PC-3 (cell line): ENCODE measurements at regions not wholly inside any gene's neighbourhood (a gene's known extent, or its start where the extent isn't known, plus 50 kb on each side); places are given as distances from the start of the nearest gene placed in this dataset.

Source experiments
- ATAC-seq: fragments of 200-7000 bp; cut with Tn5 transposase; 2 replicates; pipeline ENCODE4 v1.9.1; 2020; ENCODE audit warnings: mild to moderate bottlenecking, moderate library complexity
- BruUV-seq: library from RNA; stranded (reverse); fragments of 400-500 nt; replicated peaks from 2 replicates; lab custom pipeline; 2021; lab: Mats Ljungman, UMichigan
- CTCF ChIA-PET: fragments of 300-600 bp; sonication (Branson Sonifier 250); formaldehyde crosslinking; loops from one replicate; lab custom pipeline; 2022; ENCODE audit warnings: antibody characterized with exemption; lab: Charles Lee
- POLR2A ChIA-PET: fragments of 300-600 bp; sonication (Branson Sonifier 250); formaldehyde crosslinking; loops from one replicate; lab custom pipeline; 2022; ENCODE audit warnings: antibody characterized with exemption; ENCODE audit not compliant: unreplicated experiment; lab: Charles Lee
- DNase-seq: peaks from one replicate; pipeline ENCODE4 v3.0.0-alpha.2; 2015
- H2AFZ ChIP-seq: fragments of 300-600 bp; sonication (generic); 2 replicates; pipeline ENCODE4 v1.6.0; 2016; ENCODE audit warnings: antibody characterized with exemption, low read length
- H3F3A ChIP-seq: fragments of 300-600 bp; sonication (generic); one replicate; pipeline ENCODE4 v1.6.0; 2017; ENCODE audit warnings: antibody characterized with exemption, low read length, control low read depth, mild to moderate bottlenecking; ENCODE audit not compliant: unreplicated experiment
- H3K27ac ChIP-seq: fragments of 300-600 bp; sonication (generic); 2 replicates; pipeline ENCODE4 v1.5.1; 2016; ENCODE audit warnings: mild to moderate bottlenecking, low read length
- H3K27me3 ChIP-seq: fragments of 300-600 bp; sonication (generic); 2 replicates; pipeline ENCODE4 v1.6.1; 2016; ENCODE audit warnings: low read length, mixed read lengths
- H3K36me3 ChIP-seq: fragments of 300-600 bp; sonication (generic); 2 replicates; pipeline ENCODE4 v1.6.1; 2016; ENCODE audit warnings: low read depth, mixed run types, low read length, mixed read lengths
- H3K4me1 ChIP-seq: fragments of 300-600 bp; sonication (generic); 2 replicates; pipeline ENCODE4 v1.5.1; 2016; ENCODE audit warnings: low read length; ENCODE audit not compliant: insufficient read depth
- H3K4me2 ChIP-seq: fragments of 300-600 bp; sonication (generic); 2 replicates; pipeline ENCODE4 v1.6.0; 2016; ENCODE audit warnings: low read length
- H3K4me3 ChIP-seq: fragments of 300-600 bp; sonication (generic); 2 replicates; pipeline ENCODE4 v1.5.1; 2016; ENCODE audit warnings: mild to moderate bottlenecking, low read length, mixed read lengths
- H3K79me2 ChIP-seq: fragments of 300-600 bp; sonication (generic); 2 replicates; pipeline ENCODE4 v1.6.1; 2017; ENCODE audit warnings: low read length, mixed read lengths
- H3K9ac ChIP-seq: fragments of 300-600 bp; sonication (generic); 2 replicates; pipeline ENCODE4 v1.6.0; 2016; ENCODE audit warnings: mild to moderate bottlenecking, low read length
- H3K9me2 ChIP-seq: fragments of 300-600 bp; sonication (generic); replicated peaks from 2 replicates; pipeline ENCODE4 v1.6.1; 2016; ENCODE audit warnings: mixed run types, low read length, mixed read lengths
- H3K9me3 ChIP-seq: fragments of 300-600 bp; sonication (generic); 2 replicates; pipeline ENCODE4 v1.6.1; 2016; ENCODE audit warnings: low read length, mixed read lengths
- H4K20me1 ChIP-seq: fragments of 300-600 bp; sonication (generic); 2 replicates; pipeline ENCODE4 v1.6.1; 2016; ENCODE audit warnings: low read length, mixed read lengths
- EZH2 ChIP-seq: fragments of 300-600 bp; sonication (generic); IDR thresholded peaks from one replicate; pipeline ENCODE4 v1.6.1; 2017; ENCODE audit warnings: antibody characterized with exemption, mild to moderate bottlenecking, low read length; ENCODE audit not compliant: unreplicated experiment
- EZH2phosphoT487 ChIP-seq: fragments of 300-600 bp; sonication (generic); IDR thresholded peaks from 2 replicates; pipeline ENCODE4 v1.6.1; 2018; ENCODE audit warnings: mild to moderate bottlenecking, antibody characterized with exemption, low read length, borderline replicate concordance
- intact Hi-C: fragments of 100-400 bp; cut with micrococcal nuclease; formaldehyde crosslinking; loops from 2 replicates; pipeline ENCODE4 v1.9.0; 2023
- TF ChIP-seq, protein P1 (sequence below): fragments of 300-600 bp; sonication (generic); conservative IDR thresholded peaks from 2 replicates; pipeline ENCODE4 v1.5.1; 2017; ENCODE audit warnings: antibody characterized with exemption, low read depth, mild to moderate bottlenecking, low read length

- no peaks in the 10 kb centered on the region for H3K79me2 ChIP-seq
- POLR2A ChIA-PET: no interaction called here
- no peaks in the 10 kb centered on the region for H3K27me3 ChIP-seq
- H3K4me2 ChIP-seq: no peak overlapping the region
- no peaks in the 10 kb centered on the region for H3K36me3 ChIP-seq
- TF ChIP-seq, protein P1, sequence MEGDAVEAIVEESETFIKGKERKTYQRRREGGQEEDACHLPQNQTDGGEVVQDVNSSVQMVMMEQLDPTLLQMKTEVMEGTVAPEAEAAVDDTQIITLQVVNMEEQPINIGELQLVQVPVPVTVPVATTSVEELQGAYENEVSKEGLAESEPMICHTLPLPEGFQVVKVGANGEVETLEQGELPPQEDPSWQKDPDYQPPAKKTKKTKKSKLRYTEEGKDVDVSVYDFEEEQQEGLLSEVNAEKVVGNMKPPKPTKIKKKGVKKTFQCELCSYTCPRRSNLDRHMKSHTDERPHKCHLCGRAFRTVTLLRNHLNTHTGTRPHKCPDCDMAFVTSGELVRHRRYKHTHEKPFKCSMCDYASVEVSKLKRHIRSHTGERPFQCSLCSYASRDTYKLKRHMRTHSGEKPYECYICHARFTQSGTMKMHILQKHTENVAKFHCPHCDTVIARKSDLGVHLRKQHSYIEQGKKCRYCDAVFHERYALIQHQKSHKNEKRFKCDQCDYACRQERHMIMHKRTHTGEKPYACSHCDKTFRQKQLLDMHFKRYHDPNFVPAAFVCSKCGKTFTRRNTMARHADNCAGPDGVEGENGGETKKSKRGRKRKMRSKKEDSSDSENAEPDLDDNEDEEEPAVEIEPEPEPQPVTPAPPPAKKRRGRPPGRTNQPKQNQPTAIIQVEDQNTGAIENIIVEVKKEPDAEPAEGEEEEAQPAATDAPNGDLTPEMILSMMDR: no peak
- TF ChIP-seq EZH2: no peak
- no peak for TF ChIP-seq EZH2phosphoT487
- H3K27ac ChIP-seq: no peak overlapping the region
- intact Hi-C loops: no loop called here
- H2AFZ ChIP-seq: no peak overlapping the region
- no peaks in the 10 kb centered on the region for H3F3A ChIP-seq
- BruUV-seq: no TSS peak
- CTCF ChIA-PET: no interaction called here
- no peaks in the 10 kb centered on the region for H4K20me1 ChIP-seq
- no peak for ATAC-seq
- H3K9me3 ChIP-seq: no peaks in the 10 kb centered on the region
- DNase-seq: no peak
- no peak overlapping the region for H3K4me3 ChIP-seq
- H3K9ac ChIP-seq: no peak overlapping the region
- no peaks in the 10 kb centered on the region for H3K4me1 ChIP-seq
- H3K9me2 ChIP-seq: no peaks in the 10 kb centered on the region
Observed at GRCh38 chr9:73701415-73702057, 549.9 kb downstream of the ANXA1 start.

DNA sequence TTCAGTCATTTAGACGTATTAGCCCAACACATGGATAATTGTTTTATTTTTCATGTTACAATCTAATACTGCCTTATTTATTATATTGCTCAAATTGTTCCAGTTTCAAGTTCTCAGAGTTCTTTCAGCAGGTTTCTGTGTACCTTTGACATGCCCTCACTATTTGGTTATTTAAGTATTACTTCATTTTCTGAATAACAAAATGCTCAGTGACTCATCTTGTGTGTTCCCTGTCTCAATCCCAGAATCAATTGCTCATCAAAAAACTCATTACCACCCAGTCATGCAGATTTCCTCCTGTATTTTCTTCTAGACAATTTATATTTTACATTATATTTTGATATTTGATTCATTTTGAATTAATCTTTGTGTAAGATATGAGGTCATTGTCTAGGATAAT, 562.6 kb downstream of the ANXA1 start:
- no peak overlapping the region for H3K4me2 ChIP-seq

GRCh38 chr9:73715591-73715990, 563.9 kb downstream of the ANXA1 start:
- TF ChIP-seq EZH2phosphoT487 (no peak), EZH2 (no peak)
- TF ChIP-seq, protein P1: no peak
- ATAC-seq (no peak), DNase-seq (no peak)
- CTCF ChIA-PET: no interaction called here
- H3K4me1 ChIP-seq: no peaks in the 10 kb centered on the region
- no peak overlapping the region for H2AFZ ChIP-seq
- no TSS peak for BruUV-seq
- H3F3A ChIP-seq: no peaks in the 10 kb centered on the region
- intact Hi-C loops: no loop called here
- H3K9me2 ChIP-seq: no peaks in the 10 kb centered on the region
- H3K4me2 ChIP-seq: no peak overlapping the region
- no peak overlapping the region for H3K27ac ChIP-seq
- H3K9me3 ChIP-seq: no peaks in the 10 kb centered on the region
- H3K27me3 ChIP-seq: no peaks in the 10 kb centered on the region
- no peak overlapping the region for H3K4me3 ChIP-seq
- H4K20me1 ChIP-seq: no peaks in the 10 kb centered on the region
- POLR2A ChIA-PET: no interaction called here
- H3K9ac ChIP-seq: no peak overlapping the region
- H3K79me2 ChIP-seq: no peaks in the 10 kb centered on the region
- no peaks in the 10 kb centered on the region for H3K36me3 ChIP-seq

More for the DNA sequence above, 562.6 kb downstream of the ANXA1 start:
- Histone ChIP-seq H3F3A (no peaks in the 10 kb centered on the region), H3K9me3 (no peaks in the 10 kb centered on the region), H4K20me1 (no peaks in the 10 kb centered on the region), H3K4me1 (no peaks in the 10 kb centered on the region), H3K27ac (no peak overlapping the region), H3K9me2 (no peaks in the 10 kb centered on the region), H3K36me3 (no peaks in the 10 kb centered on the region), H2AFZ (no peak overlapping the region), H3K9ac (no peak overlapping the region), H3K27me3 (no peaks in the 10 kb centered on the region), H3K79me2 (no peaks in the 10 kb centered on the region), H3K4me3 (no peak overlapping the region)
- no TSS peak for BruUV-seq
- intact Hi-C loops: no loop called here
- TF ChIP-seq EZH2 (no peak), EZH2phosphoT487 (no peak)
- TF ChIP-seq, protein P1: no peak
- CTCF ChIA-PET: no interaction called here
- DNase-seq (peak; percentile 7), ATAC-seq (no peak)
- POLR2A ChIA-PET: no interaction called here
